GM23338 (cell line): ENCODE measurements at regions not wholly inside any gene's neighbourhood (a gene's known extent, or its start where the extent isn't known, plus 50 kb on each side); places are given as distances from the start of the nearest gene placed in this dataset.

Experiments
- ATAC-seq: fragments of 200-7000 bp; cut with Tn5 transposase; 3 replicates; pipeline ENCODE4 v1.9.1; 2020
- DNase-seq: peaks from one replicate; pipeline ENCODE4 v3.0.0-alpha.2; 2015; ENCODE audit warnings: low spot score
- H2AFZ ChIP-seq: fragments of 200-600 bp; sonication (generic); 2 replicates; pipeline ENCODE4 v1.8.0; 2016; ENCODE audit warnings: antibody characterized with exemption, mild to moderate bottlenecking, moderate library complexity
- H3F3A ChIP-seq: fragments of 200-600 bp; sonication (generic); replicated peaks from 2 replicates; pipeline ENCODE4 v1.8.0; 2017; ENCODE audit warnings: antibody characterized with exemption, mixed run types, low read depth
- H3K27ac ChIP-seq: fragments of 200-600 bp; sonication (generic); 2 replicates; pipeline ENCODE4 v1.6.1; 2016; ENCODE audit warnings: low read depth
- H3K27me3 ChIP-seq: fragments of 200-600 bp; sonication (generic); 2 replicates; pipeline ENCODE4 v1.8.0; 2016; ENCODE audit warnings: mild to moderate bottlenecking, mixed run types, moderate library complexity; ENCODE audit not compliant: insufficient read depth
- H3K36me3 ChIP-seq: fragments of 200-600 bp; sonication (generic); 2 replicates; pipeline ENCODE4 v1.8.0; 2016; ENCODE audit warnings: mild to moderate bottlenecking; ENCODE audit not compliant: insufficient read depth
- H3K4me1 ChIP-seq: fragments of 200-600 bp; sonication (generic); 2 replicates; pipeline ENCODE4 v1.8.0; 2016; ENCODE audit warnings: mild to moderate bottlenecking, moderate library complexity; ENCODE audit not compliant: insufficient read depth
- H3K4me2 ChIP-seq: fragments of 200-600 bp; sonication (generic); 2 replicates; pipeline ENCODE4 v1.7.1; 2017; ENCODE audit warnings: mixed run types
- H3K4me3 ChIP-seq: fragments of 200-600 bp; sonication (generic); 2 replicates; pipeline ENCODE4 v1.6.1; 2016; ENCODE audit warnings: mixed run types
- H3K79me2 ChIP-seq: fragments of 200-600 bp; sonication (generic); replicated peaks from 2 replicates; pipeline ENCODE4 v1.8.0; 2017; ENCODE audit warnings: mild to moderate bottlenecking; ENCODE audit not compliant: insufficient read depth
- H3K9me2 ChIP-seq: fragments of 200-600 bp; sonication (generic); 2 replicates; pipeline ENCODE4 v1.8.0; 2017; ENCODE audit not compliant: insufficient read depth
- H4K20me1 ChIP-seq: fragments of 200-600 bp; sonication (generic); replicated peaks from 2 replicates; pipeline ENCODE4 v1.8.0; 2017; ENCODE audit warnings: mild to moderate bottlenecking; ENCODE audit not compliant: insufficient read depth
- H3K27ac Mint-ChIP-seq: 2 replicates; pipeline ENCODE4 v1.8.0; 2020; ENCODE audit warnings: inconsistent platforms, mild to moderate bottlenecking, moderate library complexity, mixed read lengths
- H3K27me3 Mint-ChIP-seq: 3 replicates; pipeline ENCODE4 v1.8.0; 2022; ENCODE audit warnings: low read depth, mild to moderate bottlenecking, moderate library complexity, mixed read lengths, inconsistent platforms; ENCODE audit not compliant: insufficient read depth, poor library complexity
- H3K36me3 Mint-ChIP-seq: 3 replicates; pipeline ENCODE4 v1.8.0; 2021; ENCODE audit warnings: low read depth, mild to moderate bottlenecking, inconsistent platforms, moderate library complexity, mixed read lengths
- H3K4me1 Mint-ChIP-seq: 3 replicates; pipeline ENCODE4 v1.8.0; 2020; ENCODE audit warnings: mild to moderate bottlenecking, inconsistent platforms, mixed read lengths
- H3K4me3 Mint-ChIP-seq: 3 replicates; pipeline ENCODE4 v1.8.0; 2021; ENCODE audit warnings: moderate library complexity, mild to moderate bottlenecking, inconsistent platforms, mixed read lengths
- H3K9me3 Mint-ChIP-seq: 3 replicates; pipeline ENCODE4 v1.8.0; 2020; ENCODE audit warnings: moderate library complexity, mild to moderate bottlenecking, inconsistent platforms, mixed read lengths
- CTCF ChIP-seq, 2 experiments: fragments of 200-600 bp in 1 of 2; sonication (generic) in 1 of 2; conservative IDR thresholded peaks; 2 replicates each; pipeline versions ENCODE4 v1.5.1 to v1.6.1; 2016 to 2017; ENCODE audit warnings: antibody characterized with exemption in 2 of 2, low read depth in 2 of 2, mild to moderate bottlenecking in 2 of 2, moderate library complexity in 1 of 2
- EZH2phosphoT487 ChIP-seq: fragments of 200-600 bp; sonication (generic); IDR thresholded peaks from one replicate; pipeline ENCODE4 v1.8.1; 2018; ENCODE audit warnings: antibody characterized with exemption; ENCODE audit not compliant: unreplicated experiment
- JUNB ChIP-seq: IDR thresholded peaks from one replicate; pipeline ENCODE4 v1.6.1; 2016; ENCODE audit warnings: antibody characterized with exemption; ENCODE audit not compliant: unreplicated experiment
- POLR2AphosphoS5 ChIP-seq: IDR thresholded peaks from 2 replicates; pipeline ENCODE4 v1.6.1; 2016; ENCODE audit warnings: antibody characterized with exemption, low read depth
- STAT1 ChIP-seq: IDR thresholded peaks from one replicate; pipeline ENCODE4 v1.6.1; 2016; ENCODE audit warnings: antibody characterized with exemption; ENCODE audit not compliant: unreplicated experiment
- ZNF462 ChIP-seq: fragments of 250-450 bp; sonication (Bioruptor Pico); IDR thresholded peaks from 2 replicates; pipeline ENCODE4 v1.5.0; 2020; ENCODE audit warnings: mild to moderate bottlenecking, moderate library complexity

- TF ChIP-seq ZNF462 (no peak), CTCF (conservative IDR thresholded peaks at IDR 0.05; ENCODE audit: low read depth in 2 of 2) (no peak), JUNB (no peak), STAT1 (no peak)
Observed at GRCh38 chrX:109857584-109858228, 124.6 kb upstream of the ACSL4 start (continued).

- DNase-seq (no peak), ATAC-seq (no peak)
- H3K27me3 Mint-ChIP-seq, result peaks cover 6% of the 10 kb centered on the region
- no peak overlapping the region for H3K4me2 ChIP-seq
- H3K4me1 ChIP-seq, result peaks cover 15% of the 10 kb centered on the region; the same call in 1 of the 2 replicates
- no peaks in the 10 kb centered on the region for H3K27me3 ChIP-seq
- no peaks in the 10 kb centered on the region for H3K79me2 ChIP-seq
- H3K27ac ChIP-seq, result no peak overlapping the region
- no peaks in the 10 kb centered on the region for H4K20me1 ChIP-seq
- no peaks in the 10 kb centered on the region for H3K36me3 ChIP-seq
- H3K4me3 ChIP-seq, result no peak overlapping the region
- peaks cover 11% of the 10 kb centered on the region for H3K4me1 Mint-ChIP-seq
- H3K36me3 Mint-ChIP-seq, result peaks cover 5% of the 10 kb centered on the region; the same call in 1 of the 3 replicates
- no peaks in the 10 kb centered on the region for H3K9me2 ChIP-seq
- H3K27ac Mint-ChIP-seq, result no peak overlapping the region
- H3K9me3 Mint-ChIP-seq, result peaks cover 6% of the 10 kb centered on the region; the same call in 2 of the 3 replicates
- H3K4me3 Mint-ChIP-seq, result no peak overlapping the region
- H3F3A ChIP-seq, result no peaks in the 10 kb centered on the region
- H2AFZ ChIP-seq, result no peak overlapping the region
- TF ChIP-seq STAT1 (no peak), JUNB (no peak), ZNF462 (no peak), POLR2AphosphoS5 (no peak), EZH2phosphoT487 (no peak)
Observed at GRCh38 chrX:109858602-109859341, 125.7 kb upstream of the ACSL4 start.
